ENCODE measurements at regions not wholly inside any gene's neighbourhood (a gene's known extent, or its start where the extent isn't known, plus 50 kb on each side); places are given as distances from the start of the nearest gene placed in this dataset.

GRCh38 chr10:108363576-108363975 is 1199.1 kb upstream of the SORCS1 start:
- peaks cover 10% of the 10 kb centered on the region for H3K9me3 Mint-ChIP-seq
- no peak for ATAC-seq (replicated peaks; ENCODE audit: extremely low read depth, poor library complexity, severe bottlenecking)

GRCh38 chr10:108362961-108363360 is 1198.5 kb upstream of the SORCS1 start:
- H3K27me3 Mint-ChIP-seq = no peaks in the 10 kb centered on the region
- no peak overlapping the region for H3K27ac Mint-ChIP-seq (ENCODE audit: low read depth)
- H3K9me3 Mint-ChIP-seq = peaks cover 10% of the 10 kb centered on the region
- DNase-seq (ENCODE audit: low spot score in 2 of 2) (no peak), ATAC-seq (replicated peaks; ENCODE audit: extremely low read depth, poor library complexity, severe bottlenecking) (no peak)
- H3K36me3 Mint-ChIP-seq (ENCODE audit: insufficient read depth) = no peaks in the 10 kb centered on the region
- no peaks in the 10 kb centered on the region for H3K4me1 Mint-ChIP-seq
- H3K4me3 Mint-ChIP-seq = no peak overlapping the region

More at GRCh38 chr10:108363576-108363975, 1199.1 kb upstream of the SORCS1 start:
- H3K27ac Mint-ChIP-seq (ENCODE audit: low read depth) = no peak overlapping the region
- DNase-seq (ENCODE audit: low spot score in 2 of 2) = no peak
- no peaks in the 10 kb centered on the region for H3K4me1 Mint-ChIP-seq
- no peak overlapping the region for H3K4me3 Mint-ChIP-seq
- no peaks in the 10 kb centered on the region for H3K36me3 Mint-ChIP-seq (ENCODE audit: insufficient read depth)
- H3K27me3 Mint-ChIP-seq = no peaks in the 10 kb centered on the region

- Mint-ChIP-seq H3K27me3 (no peaks in the 10 kb centered on the region), H3K27ac (ENCODE audit: low read depth) (no peak overlapping the region), H3K36me3 (ENCODE audit: insufficient read depth) (no peaks in the 10 kb centered on the region), H3K4me1 (no peaks in the 10 kb centered on the region), H3K9me3 (peaks cover 10% of the 10 kb centered on the region), H3K4me3 (no peak overlapping the region)
- DNase-seq (ENCODE audit: low spot score in 2 of 2) = no peak
- ATAC-seq (replicated peaks; ENCODE audit: extremely low read depth, poor library complexity, severe bottlenecking) = no peak
Measured at GRCh38 chr10:108362296-108362695, 1197.8 kb upstream of the SORCS1 start.

- Mint-ChIP-seq H3K27me3 (no peaks in the 10 kb centered on the region), H3K4me1 (no peaks in the 10 kb centered on the region), H3K36me3 (ENCODE audit: insufficient read depth) (no peaks in the 10 kb centered on the region), H3K27ac (ENCODE audit: low read depth) (no peak overlapping the region), H3K9me3 (peaks cover 10% of the 10 kb centered on the region), H3K4me3 (no peak overlapping the region)
- DNase-seq (ENCODE audit: low spot score in 2 of 2) (no peak), ATAC-seq (replicated peaks; ENCODE audit: extremely low read depth, poor library complexity, severe bottlenecking) (no peak)
Measured at GRCh38 chr10:108360187-108360586, 1195.7 kb upstream of the SORCS1 start.

GRCh38 chr10:108358912-108359311 is 1194.4 kb upstream of the SORCS1 start:
- H3K4me1 Mint-ChIP-seq = no peaks in the 10 kb centered on the region
- ATAC-seq (replicated peaks; ENCODE audit: extremely low read depth, poor library complexity, severe bottlenecking) (no peak), DNase-seq (ENCODE audit: low spot score in 2 of 2) (no peak)
- no peak overlapping the region for H3K4me3 Mint-ChIP-seq
- H3K9me3 Mint-ChIP-seq = peaks cover 10% of the 10 kb centered on the region
- H3K27ac Mint-ChIP-seq (ENCODE audit: low read depth) = no peak overlapping the region
- H3K27me3 Mint-ChIP-seq = no peaks in the 10 kb centered on the region
- H3K36me3 Mint-ChIP-seq (ENCODE audit: insufficient read depth) = no peaks in the 10 kb centered on the region

GRCh38 chr10:108352771-108353170 is 1188.3 kb upstream of the SORCS1 start:
- Mint-ChIP-seq H3K4me3 (no peak overlapping the region), H3K27ac (ENCODE audit: low read depth) (no peak overlapping the region)
- no peak for ATAC-seq (replicated peaks; ENCODE audit: extremely low read depth, poor library complexity, severe bottlenecking)

GRCh38 chr10:108348215-108348614 is 1183.7 kb upstream of the SORCS1 start:
- H3K27ac Mint-ChIP-seq (ENCODE audit: low read depth) = no peak overlapping the region
- H3K36me3 Mint-ChIP-seq (ENCODE audit: insufficient read depth) = no peaks in the 10 kb centered on the region
- no peaks in the 10 kb centered on the region for H3K4me1 Mint-ChIP-seq
- no peak overlapping the region for H3K4me3 Mint-ChIP-seq
- no peak for ATAC-seq (replicated peaks; ENCODE audit: extremely low read depth, poor library complexity, severe bottlenecking)
- no peak for DNase-seq (ENCODE audit: low spot score in 2 of 2)
- peaks cover 18% of the 10 kb centered on the region for H3K9me3 Mint-ChIP-seq
- no peaks in the 10 kb centered on the region for H3K27me3 Mint-ChIP-seq

More at GRCh38 chr10:108352771-108353170, 1188.3 kb upstream of the SORCS1 start:
- H3K36me3 Mint-ChIP-seq (ENCODE audit: insufficient read depth) = no peaks in the 10 kb centered on the region
- no peak for DNase-seq (ENCODE audit: low spot score in 2 of 2)
- no peaks in the 10 kb centered on the region for H3K27me3 Mint-ChIP-seq
- H3K9me3 Mint-ChIP-seq = peaks cover 14% of the 10 kb centered on the region
- H3K4me1 Mint-ChIP-seq = no peaks in the 10 kb centered on the region

- Mint-ChIP-seq H3K27me3 (no peaks in the 10 kb centered on the region), H3K36me3 (ENCODE audit: insufficient read depth) (no peaks in the 10 kb centered on the region), H3K9me3 (peaks cover 13% of the 10 kb centered on the region), H3K4me1 (no peaks in the 10 kb centered on the region), H3K27ac (ENCODE audit: low read depth) (no peak overlapping the region), H3K4me3 (no peak overlapping the region)
- DNase-seq (ENCODE audit: low spot score in 2 of 2) (no peak), ATAC-seq (replicated peaks; ENCODE audit: extremely low read depth, poor library complexity, severe bottlenecking) (no peak)
Measured at GRCh38 chr10:108346066-108346465, 1181.6 kb upstream of the SORCS1 start.

GRCh38 chr10:108338146-108338545 is 1173.6 kb upstream of the SORCS1 start:
- H3K9me3 Mint-ChIP-seq = peaks cover 22% of the 10 kb centered on the region
- no peaks in the 10 kb centered on the region for H3K36me3 Mint-ChIP-seq (ENCODE audit: insufficient read depth)
- ATAC-seq (replicated peaks; ENCODE audit: extremely low read depth, poor library complexity, severe bottlenecking) (no peak), DNase-seq (ENCODE audit: low spot score in 2 of 2) (no peak)
- no peak overlapping the region for H3K4me3 Mint-ChIP-seq
- H3K4me1 Mint-ChIP-seq = no peaks in the 10 kb centered on the region
- no peak overlapping the region for H3K27ac Mint-ChIP-seq (ENCODE audit: low read depth)
- no peaks in the 10 kb centered on the region for H3K27me3 Mint-ChIP-seq

GRCh38 chr10:108336836-108337235 is 1172.3 kb upstream of the SORCS1 start:
- no peak overlapping the region for H3K27ac Mint-ChIP-seq (ENCODE audit: low read depth)
- H3K4me3 Mint-ChIP-seq = no peak overlapping the region
- no peak for DNase-seq (ENCODE audit: low spot score in 2 of 2)
- peaks cover 22% of the 10 kb centered on the region for H3K9me3 Mint-ChIP-seq
- H3K4me1 Mint-ChIP-seq = no peaks in the 10 kb centered on the region
- H3K36me3 Mint-ChIP-seq (ENCODE audit: insufficient read depth) = no peaks in the 10 kb centered on the region
- ATAC-seq (replicated peaks; ENCODE audit: extremely low read depth, poor library complexity, severe bottlenecking) = no peak
- no peaks in the 10 kb centered on the region for H3K27me3 Mint-ChIP-seq

GRCh38 chr10:108327706-108328105 is 1163.2 kb upstream of the SORCS1 start:
- no peak overlapping the region for H3K4me3 Mint-ChIP-seq
- no peak overlapping the region for H3K27ac Mint-ChIP-seq (ENCODE audit: low read depth)
- H3K9me3 Mint-ChIP-seq = peaks cover 21% of the 10 kb centered on the region
- no peaks in the 10 kb centered on the region for H3K27me3 Mint-ChIP-seq
- no peaks in the 10 kb centered on the region for H3K4me1 Mint-ChIP-seq
- DNase-seq (ENCODE audit: low spot score in 2 of 2) = no peak
- no peaks in the 10 kb centered on the region for H3K36me3 Mint-ChIP-seq (ENCODE audit: insufficient read depth)
- no peak for ATAC-seq (replicated peaks; ENCODE audit: extremely low read depth, poor library complexity, severe bottlenecking)

- peaks cover 17% of the 10 kb centered on the region for H3K9me3 Mint-ChIP-seq
- H3K36me3 Mint-ChIP-seq (ENCODE audit: insufficient read depth) = no peaks in the 10 kb centered on the region
- H3K4me1 Mint-ChIP-seq = no peaks in the 10 kb centered on the region
- H3K4me3 Mint-ChIP-seq = no peak overlapping the region
- no peak for DNase-seq (ENCODE audit: low spot score in 2 of 2)
- ATAC-seq (replicated peaks; ENCODE audit: extremely low read depth, poor library complexity, severe bottlenecking) = no peak
- no peaks in the 10 kb centered on the region for H3K27me3 Mint-ChIP-seq
- no peak overlapping the region for H3K27ac Mint-ChIP-seq (ENCODE audit: low read depth)
Measured at GRCh38 chr10:108323274-108323798, 1158.8 kb upstream of the SORCS1 start.

- DNase-seq (ENCODE audit: low spot score in 2 of 2) (no peak), ATAC-seq (replicated peaks; ENCODE audit: extremely low read depth, poor library complexity, severe bottlenecking) (no peak)
- H3K4me3 Mint-ChIP-seq = no peak overlapping the region
- H3K9me3 Mint-ChIP-seq = peaks cover 11% of the 10 kb centered on the region
- H3K27me3 Mint-ChIP-seq = no peaks in the 10 kb centered on the region
- H3K4me1 Mint-ChIP-seq = no peaks in the 10 kb centered on the region
- no peak overlapping the region for H3K27ac Mint-ChIP-seq (ENCODE audit: low read depth)
- no peaks in the 10 kb centered on the region for H3K36me3 Mint-ChIP-seq (ENCODE audit: insufficient read depth)
Measured at GRCh38 chr10:108319434-108320222, 1155.1 kb upstream of the SORCS1 start.

Measured in central memory CD8-positive, alpha-beta T cell (primary cell).